Transverse colon (tissue), 4 donors: ENCODE measurements at regions not wholly inside any gene's neighbourhood (a gene's known extent, or its start where the extent isn't known, plus 50 kb on each side); places are given as distances from the start of the nearest gene placed in this dataset.

ENCODE experiments used
- DNase-seq: peaks from one replicate; pipeline ENCODE4 v3.0.0-alpha.2; 2019
- H3K27ac ChIP-seq, 4 donors: fragments of 200-600 bp; sonication (generic); 2 replicates each; pipeline ENCODE4 v1.5.1; 2016 to 2018; ENCODE audit warnings: inconsistent platforms in 4 of 4
- H3K27me3 ChIP-seq: fragments of 200-600 bp; sonication (generic); 2 replicates; pipeline ENCODE4 v1.5.1; 2017; ENCODE audit warnings: inconsistent platforms
- H3K36me3 ChIP-seq, 4 donors: fragments of 200-600 bp; sonication (generic); 2 replicates each; pipeline ENCODE4 v1.5.1; 2017 to 2019; ENCODE audit warnings: inconsistent platforms in 4 of 4
- H3K4me1 ChIP-seq, 4 donors: fragments of 200-600 bp; sonication (generic); 2 replicates each; pipeline ENCODE4 v1.5.1; 2017 to 2020; ENCODE audit warnings: inconsistent platforms in 4 of 4
- H3K4me3 ChIP-seq, 4 donors: fragments of 200-600 bp; sonication (generic); 1 replicate in 1 of 4; 2 replicates in 3 of 4; pipeline versions ENCODE4 v1.5.1 to v1.6.1; 2017 to 2019; ENCODE audit warnings: inconsistent platforms in 4 of 4
- H3K9me3 ChIP-seq, 2 donors: fragments of 200-600 bp; sonication (generic); 2 replicates each; pipeline ENCODE4 v1.5.1; 2017 to 2019; ENCODE audit warnings: inconsistent platforms in 2 of 2
- CTCF ChIP-seq, 5 experiments: fragments of 200-600 bp in 3 of 5; fragments of 450-650 bp in 2 of 5; sonication (generic) in 3 of 5; IDR thresholded peaks; 1 replicate in 2 of 5; 2 replicates in 3 of 5; pipeline ENCODE4 v1.5.1; 2016 to 2017; ENCODE audit warnings: antibody characterized with exemption in 5 of 5, inconsistent platforms in 3 of 5, mild to moderate bottlenecking in 2 of 5, moderate library complexity in 1 of 5
- EP300 ChIP-seq: sonication (generic); formaldehyde crosslinking; IDR thresholded peaks from one replicate; pipeline ENCODE4 v1.6.1; 2017; ENCODE audit warnings: antibody characterized with exemption, low read depth
- POLR2A ChIP-seq: fragments of 450-650 bp; IDR thresholded peaks from one replicate; pipeline ENCODE4 v1.6.1; 2016; ENCODE audit warnings: antibody characterized with exemption, mild to moderate bottlenecking, moderate library complexity
- POLR2AphosphoS5 ChIP-seq, 3 donors: sonication (generic); formaldehyde crosslinking; IDR thresholded peaks; one replicate each; pipeline ENCODE4 v1.6.1; 2016; ENCODE audit warnings: antibody characterized with exemption in 3 of 3
- WGBS, 2 donors: methylation state at CpG; one replicate each; pipeline ENCODE4 v1.1.5; 2018; ENCODE audit warnings: low coverage in 1 of 2; 5-methylcytosine and 5-hydroxymethylcytosine counted together
- in situ Hi-C, 4 donors: fragments of 200-750 bp; cut with MboI; loops; one replicate each; pipeline versions ENCODE4 v1.15.0 to v1.15.1; 2017; ENCODE audit warnings: low sequenced_read_pairs in 3 of 4, low pct_ligation_motif_present in 1 of 4, low pct_unique_long_range_greater_than_20kb in 1 of 4
- intact Hi-C: fragments of 100-400 bp; cut with DNase I; formaldehyde crosslinking; loops from one replicate; pipeline ENCODE4 v1.15.1; 2023; ENCODE audit warnings: low total_unique reads

- H3K9me3 ChIP-seq = no peaks in the 10 kb centered on the region
- H3K4me1 ChIP-seq = no peaks in the 10 kb centered on the region
- no peak overlapping the region for H3K4me3 ChIP-seq
- no peak overlapping the region for H3K27ac ChIP-seq
- intact Hi-C loops = no loop called here
- 25 to 35% methylated on average over 3 of the region's 3 CpGs for WGBS, 2 donors
- DNase-seq = no peak
- no peaks in the 10 kb centered on the region for H3K36me3 ChIP-seq
- in situ Hi-C loops = no loop called here
- H3K27me3 ChIP-seq = no peaks in the 10 kb centered on the region
- TF ChIP-seq EP300 (no peak), POLR2A (no peak), CTCF (IDR thresholded peaks at IDR 0.05) (no peak), POLR2AphosphoS5 (IDR thresholded peaks at IDR 0.05) (no peak)
Measured at GRCh38 chr4:144564358-144564757, 81.6 kb upstream of the HHIP start.

- 81 to 82% methylated on average over 4 of the region's 4 CpGs for WGBS, 2 donors
- TF ChIP-seq POLR2AphosphoS5 (IDR thresholded peaks at IDR 0.05) (no peak), CTCF (IDR thresholded peaks at IDR 0.05) (no peak), POLR2A (no peak), EP300 (no peak)
- Histone ChIP-seq H3K4me1 (no peaks in the 10 kb centered on the region), H3K27me3 (no peaks in the 10 kb centered on the region), H3K4me3 (no peak overlapping the region), H3K27ac (no peak overlapping the region), H3K36me3 (no peaks in the 10 kb centered on the region), H3K9me3 (no peaks in the 10 kb centered on the region)
- DNase-seq = no peak
- intact Hi-C loops = no loop called here
- in situ Hi-C loops = no loop called here
Measured at GRCh38 chr4:144565527-144566195, 80.3 kb upstream of the HHIP start.

GRCh38 chr4:144572660-144573059 is 73.3 kb upstream of the HHIP start:
- WGBS, 2 donors = 79 to 100% methylated on average over 1 to 7 of the region's 7 CpGs
- TF ChIP-seq EP300 (no peak), POLR2A (no peak), CTCF (IDR thresholded peaks at IDR 0.05) (no peak), POLR2AphosphoS5 (IDR thresholded peaks at IDR 0.05) (no peak)

GRCh38 chr4:144574000-144574399 is 72.0 kb upstream of the HHIP start:
- H3K27me3 ChIP-seq = no peaks in the 10 kb centered on the region
- no peaks in the 10 kb centered on the region for H3K9me3 ChIP-seq
- H3K27ac ChIP-seq = no peak overlapping the region
- no peak for TF ChIP-seq POLR2A
- no peak for TF ChIP-seq CTCF (IDR thresholded peaks at IDR 0.05)
- TF ChIP-seq EP300 = no peak
- TF ChIP-seq POLR2AphosphoS5 (IDR thresholded peaks at IDR 0.05) = no peak
- DNase-seq = no peak
- 0 to 14% methylated on average over 1 of the region's 1 CpG for WGBS, 2 donors
- in situ Hi-C loops (no loop called here), intact Hi-C loops (no loop called here)
- no peaks in the 10 kb centered on the region for H3K36me3 ChIP-seq
- H3K4me3 ChIP-seq = no peak overlapping the region
- no peaks in the 10 kb centered on the region for H3K4me1 ChIP-seq

More at GRCh38 chr4:144572660-144573059, 73.3 kb upstream of the HHIP start:
- H3K27ac ChIP-seq = no peak overlapping the region
- intact Hi-C loops = no loop called here
- H3K9me3 ChIP-seq = no peaks in the 10 kb centered on the region
- no peak for DNase-seq
- no peaks in the 10 kb centered on the region for H3K4me1 ChIP-seq
- no peak overlapping the region for H3K4me3 ChIP-seq
- H3K36me3 ChIP-seq = no peaks in the 10 kb centered on the region
- in situ Hi-C loops = no loop called here
- no peaks in the 10 kb centered on the region for H3K27me3 ChIP-seq
